ENCODE measurements at regions not wholly inside any gene's neighbourhood (a gene's known extent, or its start where the extent isn't known, plus 50 kb on each side); places are given as distances from the start of the nearest gene placed in this dataset.

DNA sequence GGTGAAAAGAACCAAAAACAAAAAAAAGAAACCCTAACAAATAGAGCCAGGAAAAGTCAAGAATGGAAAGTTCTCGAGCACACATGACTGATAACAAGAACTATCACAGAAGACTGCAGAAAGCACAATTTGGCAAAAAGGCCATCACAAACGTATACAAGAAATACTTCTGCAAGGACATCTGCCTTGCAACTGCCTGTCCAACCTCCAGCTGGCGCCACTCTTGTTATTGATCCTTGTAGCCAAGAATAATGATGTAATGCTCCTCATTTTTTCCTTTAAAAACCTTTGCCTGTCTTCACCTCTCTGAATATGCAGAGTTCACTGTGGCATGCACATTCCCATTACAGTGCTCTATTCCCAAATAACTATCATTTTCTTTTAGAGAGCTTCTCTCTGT is 87.9 kb upstream of the BMP5 start:
- no peak for TF ChIP-seq FOXP1 (CRISPR knock-in tag; IDR thresholded peaks at IDR 0.05; ENCODE audit: borderline replicate concordance)
- TF ChIP-seq, protein P1, sequence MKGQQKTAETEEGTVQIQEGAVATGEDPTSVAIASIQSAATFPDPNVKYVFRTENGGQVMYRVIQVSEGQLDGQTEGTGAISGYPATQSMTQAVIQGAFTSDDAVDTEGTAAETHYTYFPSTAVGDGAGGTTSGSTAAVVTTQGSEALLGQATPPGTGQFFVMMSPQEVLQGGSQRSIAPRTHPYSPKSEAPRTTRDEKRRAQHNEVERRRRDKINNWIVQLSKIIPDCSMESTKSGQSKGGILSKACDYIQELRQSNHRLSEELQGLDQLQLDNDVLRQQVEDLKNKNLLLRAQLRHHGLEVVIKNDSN (CRISPR knock-in tag; IDR thresholded peaks at IDR 0.05), result no peak
- TF ChIP-seq, protein P2, sequence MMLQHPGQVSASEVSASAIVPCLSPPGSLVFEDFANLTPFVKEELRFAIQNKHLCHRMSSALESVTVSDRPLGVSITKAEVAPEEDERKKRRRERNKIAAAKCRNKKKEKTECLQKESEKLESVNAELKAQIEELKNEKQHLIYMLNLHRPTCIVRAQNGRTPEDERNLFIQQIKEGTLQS (CRISPR knock-in tag; conservative IDR thresholded peaks at IDR 0.05), result no peak
- TF ChIP-seq, protein P3, sequence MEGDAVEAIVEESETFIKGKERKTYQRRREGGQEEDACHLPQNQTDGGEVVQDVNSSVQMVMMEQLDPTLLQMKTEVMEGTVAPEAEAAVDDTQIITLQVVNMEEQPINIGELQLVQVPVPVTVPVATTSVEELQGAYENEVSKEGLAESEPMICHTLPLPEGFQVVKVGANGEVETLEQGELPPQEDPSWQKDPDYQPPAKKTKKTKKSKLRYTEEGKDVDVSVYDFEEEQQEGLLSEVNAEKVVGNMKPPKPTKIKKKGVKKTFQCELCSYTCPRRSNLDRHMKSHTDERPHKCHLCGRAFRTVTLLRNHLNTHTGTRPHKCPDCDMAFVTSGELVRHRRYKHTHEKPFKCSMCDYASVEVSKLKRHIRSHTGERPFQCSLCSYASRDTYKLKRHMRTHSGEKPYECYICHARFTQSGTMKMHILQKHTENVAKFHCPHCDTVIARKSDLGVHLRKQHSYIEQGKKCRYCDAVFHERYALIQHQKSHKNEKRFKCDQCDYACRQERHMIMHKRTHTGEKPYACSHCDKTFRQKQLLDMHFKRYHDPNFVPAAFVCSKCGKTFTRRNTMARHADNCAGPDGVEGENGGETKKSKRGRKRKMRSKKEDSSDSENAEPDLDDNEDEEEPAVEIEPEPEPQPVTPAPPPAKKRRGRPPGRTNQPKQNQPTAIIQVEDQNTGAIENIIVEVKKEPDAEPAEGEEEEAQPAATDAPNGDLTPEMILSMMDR (IDR thresholded peaks at IDR 0.05), result no peak
- TF ChIP-seq NFYB (CRISPR knock-in tag; conservative IDR thresholded peaks at IDR 0.05; ENCODE audit: low read depth), result no peak
- TF ChIP-seq FOXJ3 (CRISPR knock-in tag; IDR thresholded peaks at IDR 0.05; ENCODE audit: borderline replicate concordance), result no peak
- TF ChIP-seq, protein P4, sequence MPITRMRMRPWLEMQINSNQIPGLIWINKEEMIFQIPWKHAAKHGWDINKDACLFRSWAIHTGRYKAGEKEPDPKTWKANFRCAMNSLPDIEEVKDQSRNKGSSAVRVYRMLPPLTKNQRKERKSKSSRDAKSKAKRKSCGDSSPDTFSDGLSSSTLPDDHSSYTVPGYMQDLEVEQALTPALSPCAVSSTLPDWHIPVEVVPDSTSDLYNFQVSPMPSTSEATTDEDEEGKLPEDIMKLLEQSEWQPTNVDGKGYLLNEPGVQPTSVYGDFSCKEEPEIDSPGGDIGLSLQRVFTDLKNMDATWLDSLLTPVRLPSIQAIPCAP (CRISPR knock-in tag; IDR thresholded peaks at IDR 0.05), result no peak

Measured in WTC11 (cell line).